ES-I3 (cell line): ENCODE measurements at regions not wholly inside any gene's neighbourhood (a gene's known extent, or its start where the extent isn't known, plus 50 kb on each side); places are given as distances from the start of the nearest gene placed in this dataset.
"Not testable (repeated sequence)": the region's sequence is repeated elsewhere in the genome, so short reads cannot be mapped to it uniquely, and the experiment has no call there.

Experiments used
- H3K36me3 ChIP-seq: 2 replicates; pipeline ENCODE4 v1.6.1; 2013; ENCODE audit warnings: mild to moderate bottlenecking, low read length, control low read depth, moderate library complexity; ENCODE audit not compliant: insufficient read depth
- H3K4me1 ChIP-seq: 2 replicates; pipeline ENCODE4 v1.6.1; 2013; ENCODE audit warnings: mild to moderate bottlenecking, control low read depth, low read length; ENCODE audit not compliant: insufficient read depth
- H3K9ac ChIP-seq: 2 replicates; pipeline ENCODE4 v1.6.1; 2013; ENCODE audit warnings: low read depth, mild to moderate bottlenecking, low read length, moderate library complexity
- H3K9me3 ChIP-seq: 2 replicates; pipeline ENCODE4 v1.6.1; 2013; ENCODE audit warnings: mild to moderate bottlenecking, low read length, moderate library complexity; ENCODE audit not compliant: control insufficient read depth, insufficient read depth

GRCh38 chr5:72598401-72599064 lies 91.3 kb upstream of the ZNF366 start:
- no peaks in the 10 kb centered on the region for H3K36me3 ChIP-seq
- H3K9ac ChIP-seq, result no peak overlapping the region
- H3K4me1 ChIP-seq, result 0 out of 2 replicates have a peak, but pooled peaks cover 7% of the 10 kb centered on the region
- H3K9me3 ChIP-seq, result 0 out of 2 replicates have a peak, but pooled peaks cover 7% of the 10 kb centered on the region

- Histone ChIP-seq H3K9ac (no peak overlapping the region), H3K9me3 (0 out of 2 replicates have a peak, but pooled peaks cover 7% of the 10 kb centered on the region), H3K4me1 (0 out of 2 replicates have a peak, but pooled peaks cover 7% of the 10 kb centered on the region), H3K36me3 (no peaks in the 10 kb centered on the region)
Observed at GRCh38 chr5:72597456-72597948, 90.3 kb upstream of the ZNF366 start.

- H3K36me3 ChIP-seq, result no peaks in the 10 kb centered on the region
- 0 out of 2 replicates have a peak, but pooled peaks cover 7% of the 10 kb centered on the region for H3K9me3 ChIP-seq
- 0 out of 2 replicates have a peak, but pooled peaks cover 7% of the 10 kb centered on the region for H3K4me1 ChIP-seq
- no peak overlapping the region for H3K9ac ChIP-seq
Observed at GRCh38 chr5:72596956-72597355, 89.7 kb upstream of the ZNF366 start.

GRCh38 chr5:72588640-72589039 lies 81.4 kb upstream of the ZNF366 start:
- Histone ChIP-seq H3K36me3 (no peaks in the 10 kb centered on the region), H3K4me1 (no peaks in the 10 kb centered on the region), H3K9ac (no peak overlapping the region), H3K9me3 (no peaks in the 10 kb centered on the region; the same call in 1 of the 2 replicates)

- no peaks in the 10 kb centered on the region for H3K4me1 ChIP-seq
- no peaks in the 10 kb centered on the region for H3K36me3 ChIP-seq
- no peaks in the 10 kb centered on the region; the same call in 1 of the 2 replicates for H3K9me3 ChIP-seq
- no peak overlapping the region for H3K9ac ChIP-seq
Observed at GRCh38 chr5:72587661-72588308, 80.6 kb upstream of the ZNF366 start.

GRCh38 chr5:72586788-72587530 lies 79.7 kb upstream of the ZNF366 start:
- Histone ChIP-seq H3K4me1 (no peaks in the 10 kb centered on the region), H3K9me3 (no peaks in the 10 kb centered on the region; the same call in 1 of the 2 replicates), H3K9ac (no peak overlapping the region), H3K36me3 (no peaks in the 10 kb centered on the region)

GRCh38 chr5:72584466-72584865 lies 77.3 kb upstream of the ZNF366 start:
- H3K9ac ChIP-seq, result no peak overlapping the region
- H3K4me1 ChIP-seq, result no peaks in the 10 kb centered on the region
- no peaks in the 10 kb centered on the region for H3K36me3 ChIP-seq
- no peaks in the 10 kb centered on the region; the same call in 1 of the 2 replicates for H3K9me3 ChIP-seq

- H3K9me3 ChIP-seq, H3K4me1 ChIP-seq, H3K36me3 ChIP-seq, H3K9ac ChIP-seq: not testable (repeated sequence)
Observed at GRCh38 chr5:72579290-72579689, 72.1 kb upstream of the ZNF366 start.

- Histone ChIP-seq H3K36me3 (no peaks in the 10 kb centered on the region), H3K9ac (no peak overlapping the region), H3K9me3 (peaks cover 6% of the 10 kb centered on the region), H3K4me1 (no peaks in the 10 kb centered on the region; the same call in 1 of the 2 replicates)
Observed at GRCh38 chr5:72572236-72572765, 65.1 kb upstream of the ZNF366 start.

GRCh38 chr5:72569408-72569944 lies 62.3 kb upstream of the ZNF366 start:
- no peaks in the 10 kb centered on the region; the same call in 1 of the 2 replicates for H3K9me3 ChIP-seq
- no peaks in the 10 kb centered on the region; the same call in 1 of the 2 replicates for H3K4me1 ChIP-seq
- H3K9ac ChIP-seq, result no peak overlapping the region
- no peaks in the 10 kb centered on the region for H3K36me3 ChIP-seq

- no peaks in the 10 kb centered on the region for H3K36me3 ChIP-seq
- H3K4me1 ChIP-seq, result peaks cover under 1% of the 10 kb centered on the region
- H3K9ac ChIP-seq, result no peak overlapping the region
- H3K9me3 ChIP-seq, result no peaks in the 10 kb centered on the region
Observed at GRCh38 chr5:72566746-72567145, 59.5 kb upstream of the ZNF366 start.

- H3K9me3 ChIP-seq, result no peaks in the 10 kb centered on the region
- peaks cover 6% of the 10 kb centered on the region for H3K4me1 ChIP-seq
- H3K9ac ChIP-seq, result no peak overlapping the region
- no peaks in the 10 kb centered on the region for H3K36me3 ChIP-seq
Observed at GRCh38 chr5:72565513-72566289, 58.5 kb upstream of the ZNF366 start.

- Histone ChIP-seq H3K4me1 (peaks cover 17% of the 10 kb centered on the region), H3K9me3 (no peaks in the 10 kb centered on the region), H3K36me3 (no peaks in the 10 kb centered on the region), H3K9ac (no peak overlapping the region)
Observed at GRCh38 chr5:72562717-72563116, 55.5 kb upstream of the ZNF366 start.
